GM12873 (cell line): ENCODE measurements at regions not wholly inside any gene's neighbourhood (a gene's known extent, or its start where the extent isn't known, plus 50 kb on each side); places are given as distances from the start of the nearest gene placed in this dataset.

Source experiments
- CTCF ChIP-seq: IDR thresholded peaks from 2 replicates; pipeline ENCODE4 v1.5.1; 2012; ENCODE audit warnings: low read depth, mild to moderate bottlenecking, moderate library complexity, low read length, control low read depth; ENCODE audit not compliant: insufficient read depth; ENCODE audit errors: missing control alignments

GRCh38 chr21:20641241-20641640 lies 357.0 kb upstream of the NCAM2 start:
- no peak for TF ChIP-seq CTCF

GRCh38 chr21:20642681-20643080 lies 355.5 kb upstream of the NCAM2 start:
- TF ChIP-seq CTCF: no peak

GRCh38 chr21:20644552-20644951 lies 353.7 kb upstream of the NCAM2 start:
- TF ChIP-seq CTCF: no peak

- TF ChIP-seq CTCF: no peak
These were observed 352.9 kb upstream of the NCAM2 start for GRCh38 chr21:20645344-20645743.

- TF ChIP-seq CTCF: no peak
These were observed 351.6 kb upstream of the NCAM2 start for GRCh38 chr21:20646431-20647165.

GRCh38 chr21:20647607-20648006 lies 350.6 kb upstream of the NCAM2 start:
- no peak for TF ChIP-seq CTCF

- no peak for TF ChIP-seq CTCF
These were observed 349.0 kb upstream of the NCAM2 start for GRCh38 chr21:20649231-20649630.
